ENCODE measurements at regions not wholly inside any gene's neighbourhood (a gene's known extent, or its start where the extent isn't known, plus 50 kb on each side); places are given as distances from the start of the nearest gene placed in this dataset.

GRCh38 chr1:83083589-83084224 lies 915.2 kb downstream of the TTLL7 start:
- Histone ChIP-seq H3K27ac (no peak overlapping the region), H3K27me3 (ENCODE audit: low read depth) (no peaks in the 10 kb centered on the region), H3K4me3 (no peak overlapping the region), H3K36me3 (no peaks in the 10 kb centered on the region), H3K4me1 (no peaks in the 10 kb centered on the region), H3K9me3 (no peaks in the 10 kb centered on the region)
- TF ChIP-seq CTCF (IDR thresholded peaks at IDR 0.05), result no peak
- intact Hi-C loops (cut with DNase I), result no loop called here
- DNase-seq (no peak), ATAC-seq (no peak)

- H3K4me3 ChIP-seq, result no peak overlapping the region
- H3K27me3 ChIP-seq (ENCODE audit: low read depth), result no peaks in the 10 kb centered on the region
- no peak for ATAC-seq
- no peak for TF ChIP-seq CTCF (IDR thresholded peaks at IDR 0.05)
- H3K9me3 ChIP-seq, result no peaks in the 10 kb centered on the region
- no peaks in the 10 kb centered on the region for H3K4me1 ChIP-seq
- intact Hi-C loops (cut with DNase I), result no loop called here
- no peak overlapping the region for H3K27ac ChIP-seq
- DNase-seq, result no peak
- H3K36me3 ChIP-seq, result no peaks in the 10 kb centered on the region
Measured at GRCh38 chr1:83077411-83077810, 921.5 kb downstream of the TTLL7 start.

- no peak for ATAC-seq
Measured at GRCh38 chr1:83075107-83075506, 923.8 kb downstream of the TTLL7 start.

GRCh38 chr1:83067954-83068353 lies 931.0 kb downstream of the TTLL7 start:
- no peak for DNase-seq
- Histone ChIP-seq H3K9me3 (no peaks in the 10 kb centered on the region), H3K4me1 (no peaks in the 10 kb centered on the region), H3K36me3 (no peaks in the 10 kb centered on the region), H3K4me3 (no peak overlapping the region), H3K27ac (no peak overlapping the region), H3K27me3 (ENCODE audit: low read depth) (no peaks in the 10 kb centered on the region)
- no peak for TF ChIP-seq CTCF (IDR thresholded peaks at IDR 0.05)
- intact Hi-C loops (cut with DNase I), result no loop called here
- no peak for ATAC-seq

More at GRCh38 chr1:83075107-83075506, 923.8 kb downstream of the TTLL7 start:
- Histone ChIP-seq H3K9me3 (no peaks in the 10 kb centered on the region), H3K27me3 (ENCODE audit: low read depth) (no peaks in the 10 kb centered on the region), H3K4me3 (no peak overlapping the region), H3K4me1 (no peaks in the 10 kb centered on the region), H3K27ac (no peak overlapping the region), H3K36me3 (no peaks in the 10 kb centered on the region)
- TF ChIP-seq CTCF (IDR thresholded peaks at IDR 0.05), result no peak
- no peak for DNase-seq
- intact Hi-C loops (cut with DNase I), result no loop called here

- intact Hi-C loops (cut with DNase I), result no loop called here
Measured at GRCh38 chr1:83065952-83066727, 932.8 kb downstream of the TTLL7 start.

More at GRCh38 chr1:83065952-83066727, 932.8 kb downstream of the TTLL7 start:
- Histone ChIP-seq H3K36me3 (no peaks in the 10 kb centered on the region), H3K9me3 (no peaks in the 10 kb centered on the region), H3K4me1 (no peaks in the 10 kb centered on the region), H3K4me3 (no peak overlapping the region), H3K27ac (no peak overlapping the region), H3K27me3 (ENCODE audit: low read depth) (no peaks in the 10 kb centered on the region)
- TF ChIP-seq CTCF (IDR thresholded peaks at IDR 0.05), result no peak
- DNase-seq (no peak), ATAC-seq (no peak)
